Small intestine (tissue), 7 donors: ENCODE measurements at regions not wholly inside any gene's neighbourhood (a gene's known extent, or its start where the extent isn't known, plus 50 kb on each side); places are given as distances from the start of the nearest gene placed in this dataset.

Experiments
- DNase-seq, 2 donors: peaks; one replicate each; pipeline versions ENCODE4 v3.0.0 to v3.0.0-alpha.2; 2013
- FAIRE-seq: peaks from 2 replicates; lab custom pipeline; 2012; peaks lifted over from hg19 to GRCh38; lab: Jason Lieb, UNC
- H3K27ac ChIP-seq, 3 donors: one replicate each; pipeline ENCODE4 v1.5.1; 2013; ENCODE audit warnings: low read length in 2 of 3, mild to moderate bottlenecking in 2 of 3, control low read depth in 1 of 3, inconsistent platforms in 1 of 3, low read depth in 1 of 3, moderate library complexity in 1 of 3
- H3K27me3 ChIP-seq, 3 donors: one replicate each; pipeline ENCODE4 v1.6.1; 2013; ENCODE audit warnings: low read length in 3 of 3, inconsistent platforms in 1 of 3; ENCODE audit not compliant: control insufficient read depth in 3 of 3, insufficient read depth in 3 of 3
- H3K36me3 ChIP-seq, 3 donors: one replicate each; pipeline ENCODE4 v1.6.1; 2013; ENCODE audit warnings: low read length in 3 of 3, inconsistent platforms in 1 of 3, low read depth in 1 of 3, mild to moderate bottlenecking in 1 of 3, moderate library complexity in 1 of 3; ENCODE audit not compliant: control insufficient read depth in 3 of 3, insufficient read depth in 2 of 3
- H3K4me1 ChIP-seq, 3 donors: one replicate each; pipeline ENCODE4 v1.6.1; 2013; ENCODE audit warnings: low read length in 2 of 3, inconsistent platforms in 1 of 3, low read depth in 1 of 3, mild to moderate bottlenecking in 1 of 3, moderate library complexity in 1 of 3; ENCODE audit not compliant: control insufficient read depth in 3 of 3, insufficient read depth in 2 of 3
- H3K4me3 ChIP-seq, 3 donors: one replicate each; pipeline ENCODE4 v1.5.1; 2013; ENCODE audit warnings: low read length in 3 of 3, control low read depth in 1 of 3, inconsistent platforms in 1 of 3, low read depth in 1 of 3, mild to moderate bottlenecking in 1 of 3, moderate library complexity in 1 of 3
- H3K9me3 ChIP-seq, 2 donors: one replicate each; pipeline ENCODE4 v1.6.1; 2013; ENCODE audit warnings: low read depth in 1 of 2, low read length in 1 of 2; ENCODE audit not compliant: control insufficient read depth in 2 of 2, insufficient read depth in 1 of 2
- WGBS, 3 donors: extraction: QIAGEN DNeasy Blood & Tissue Kit; methylation state at CpG; one replicate each; pipeline ENCODE4 v1.1.7; 2013; 5-methylcytosine and 5-hydroxymethylcytosine counted together
- donor health status: healthy with polysubstance abuse.
- donor health status: control.
- donor health status: control.
- donor health status: Bipolar disorder and iron deficiency.
- donor health status: healthy.

GRCh38 chr6:166106076-166106686 lies 61.5 kb downstream of the TBXT start:
- H3K9me3 ChIP-seq, result peaks cover 0 to 11% of the 10 kb centered on the region in 2 donors
- H3K27me3 ChIP-seq, result no peaks in the 10 kb centered on the region
- no peaks in the 10 kb centered on the region for H3K36me3 ChIP-seq
- WGBS, 3 donors, result 1 to 2% (median 1%) methylated on average over 11 of the region's 11 CpGs
- no peak overlapping the region for H3K27ac ChIP-seq
- FAIRE-seq (no peak), DNase-seq (peak; percentile 52 to 69)
- no peaks in the 10 kb centered on the region for H3K4me1 ChIP-seq
- no peak overlapping the region for H3K4me3 ChIP-seq

- no peaks in the 10 kb centered on the region for H3K36me3 ChIP-seq
- no peak overlapping the region for H3K27ac ChIP-seq
- no peaks in the 10 kb centered on the region for H3K4me1 ChIP-seq
- DNase-seq (no peak), FAIRE-seq (no peak)
- no peaks in the 10 kb centered on the region for H3K27me3 ChIP-seq
- 56 to 60% (median 56%) methylated on average over 10 of the region's 10 CpGs for WGBS, 3 donors
- no peak overlapping the region for H3K4me3 ChIP-seq
- peaks cover 0 to 11% of the 10 kb centered on the region in 2 donors for H3K9me3 ChIP-seq
Measured at GRCh38 chr6:166105341-166106075, 62.1 kb downstream of the TBXT start.

- FAIRE-seq (no peak), DNase-seq (no peak)
- Histone ChIP-seq H3K27me3 (no peaks in the 10 kb centered on the region), H3K9me3 (peaks cover 0 to 11% of the 10 kb centered on the region in 2 donors), H3K4me3 (no peak overlapping the region), H3K27ac (no peak overlapping the region), H3K36me3 (no peaks in the 10 kb centered on the region), H3K4me1 (no peaks in the 10 kb centered on the region)
- WGBS, 3 donors, result 89 to 95% (median 92%) methylated on average over 7 of the region's 7 CpGs
Measured at GRCh38 chr6:166104872-166105271, 62.8 kb downstream of the TBXT start.

- DNase-seq, result no peak
- Histone ChIP-seq H3K27me3 (no peaks in the 10 kb centered on the region), H3K9me3 (peaks cover 0 to 11% of the 10 kb centered on the region in 2 donors), H3K27ac (no peak overlapping the region), H3K4me3 (no peak overlapping the region), H3K36me3 (no peaks in the 10 kb centered on the region), H3K4me1 (no peaks in the 10 kb centered on the region)
- 28 to 54% (median 50%) methylated on average over 4 of the region's 4 CpGs for WGBS, 3 donors
- no peak for FAIRE-seq
Measured at GRCh38 chr6:166104107-166104506, 63.5 kb downstream of the TBXT start.

GRCh38 chr6:166101819-166102419 lies 65.7 kb downstream of the TBXT start:
- H3K4me1 ChIP-seq, result no peaks in the 10 kb centered on the region
- DNase-seq (no peak), FAIRE-seq (no peak)
- H3K4me3 ChIP-seq, result no peak overlapping the region
- no peaks in the 10 kb centered on the region for H3K36me3 ChIP-seq
- no peak overlapping the region for H3K27ac ChIP-seq
- H3K9me3 ChIP-seq, result peaks cover 0 to 11% of the 10 kb centered on the region in 2 donors
- peaks cover 0 to 5% (median 0%) of the 10 kb centered on the region in 3 donors for H3K27me3 ChIP-seq

- no peak for FAIRE-seq
- Histone ChIP-seq H3K27me3 (peaks cover 0 to 7% (median 0%) of the 10 kb centered on the region in 3 donors), H3K4me3 (peak overlapping the region in 1 of 3 donors; percentile 22), H3K9me3 (peaks cover 0 to 11% of the 10 kb centered on the region in 2 donors), H3K36me3 (no peaks in the 10 kb centered on the region), H3K4me1 (no peaks in the 10 kb centered on the region), H3K27ac (no peak overlapping the region)
- peak; percentile 55 to 76 for DNase-seq
- WGBS, 3 donors, result 33 to 39% (median 33%) methylated on average over 19 of the region's 19 CpGs
Measured at GRCh38 chr6:166097914-166098522, 69.6 kb downstream of the TBXT start.

GRCh38 chr6:166087852-166088251 lies 79.8 kb downstream of the TBXT start:
- no peak for FAIRE-seq
- Histone ChIP-seq H3K27ac (no peak overlapping the region), H3K27me3 (peaks cover 0 to 2% (median 0%) of the 10 kb centered on the region in 3 donors), H3K9me3 (no peaks in the 10 kb centered on the region), H3K4me3 (no peak overlapping the region), H3K36me3 (no peaks in the 10 kb centered on the region), H3K4me1 (no peaks in the 10 kb centered on the region)
- no peak for DNase-seq
- 82 to 87% (median 85%) methylated on average over 5 of the region's 5 CpGs for WGBS, 3 donors

GRCh38 chr6:166087246-166087645 lies 80.4 kb downstream of the TBXT start:
- Histone ChIP-seq H3K4me3 (no peak overlapping the region), H3K36me3 (no peaks in the 10 kb centered on the region), H3K4me1 (no peaks in the 10 kb centered on the region), H3K27me3 (peaks cover 0 to 2% (median 0%) of the 10 kb centered on the region in 3 donors), H3K27ac (no peak overlapping the region), H3K9me3 (no peaks in the 10 kb centered on the region)
- 84 to 94% (median 93%) methylated on average over 7 of the region's 7 CpGs for WGBS, 3 donors
- no peak for DNase-seq
- FAIRE-seq, result no peak
